Mucosa of descending colon (tissue), 3 donors: ENCODE measurements at regions not wholly inside any gene's neighbourhood (a gene's known extent, or its start where the extent isn't known, plus 50 kb on each side); places are given as distances from the start of the nearest gene placed in this dataset.

Experiments used
- ATAC-seq: fragments of 200-7000 bp; cut with Tn5 transposase; one replicate; pipeline ENCODE4 v1.9.1; 2020; ENCODE audit warnings: mild to moderate bottlenecking, moderate library complexity
- DNase-seq, 3 donors: peaks; one replicate each; pipeline ENCODE4 v3.0.0-alpha.2; 2020
- H3K36me3 ChIP-seq: fragments of 200-600 bp; one replicate; pipeline ENCODE4 v1.8.0; 2021; ENCODE audit warnings: low read depth, mild to moderate bottlenecking
- H3K4me1 ChIP-seq: fragments of 200-600 bp; one replicate; pipeline ENCODE4 v1.8.0; 2021; ENCODE audit warnings: low read depth, mild to moderate bottlenecking
- H3K4me3 ChIP-seq: fragments of 200-600 bp; one replicate; pipeline ENCODE4 v1.8.0; 2021; ENCODE audit warnings: mild to moderate bottlenecking
- H3K9me3 ChIP-seq: fragments of 200-600 bp; one replicate; pipeline ENCODE4 v1.8.0; 2021; ENCODE audit warnings: mild to moderate bottlenecking
- CTCF ChIP-seq: fragments of 200-600 bp; IDR thresholded peaks from one replicate; pipeline ENCODE4 v1.8.0; 2022; ENCODE audit warnings: antibody characterized with exemption, mild to moderate bottlenecking
- intact Hi-C, 2 donors: fragments of 100-400 bp; cut with DNase I in 1 of 2; cut with micrococcal nuclease in 1 of 2; formaldehyde crosslinking; loops; one replicate each; pipeline versions ENCODE4 v1.11.0 to v1.11.1; 2022; cut with DNase I, micrococcal nuclease
- donor health status: DM: no; HTN: no; CAD: no; lungs with moderate emphysema.
- donor health status: DM: no; HTN: no; CAD: no.
- donor health status: DM: no; HTN: yes; CAD: no.

- DNase-seq (no peak), ATAC-seq (no peak)
- TF ChIP-seq CTCF = no peak
- no peaks in the 10 kb centered on the region for H3K9me3 ChIP-seq
- H3K4me3 ChIP-seq = no peak overlapping the region
- intact Hi-C loops = no loop called here
- H3K36me3 ChIP-seq = no peaks in the 10 kb centered on the region
- H3K4me1 ChIP-seq = no peaks in the 10 kb centered on the region
Observed at GRCh38 chrY:7961811-7962210, 1050.3 kb upstream of the AMELY start.

GRCh38 chrY:7957773-7958172 is 1046.2 kb upstream of the AMELY start:
- Histone ChIP-seq H3K4me1 (no peaks in the 10 kb centered on the region), H3K4me3 (no peak overlapping the region), H3K9me3 (no peaks in the 10 kb centered on the region), H3K36me3 (no peaks in the 10 kb centered on the region)
- no peak for TF ChIP-seq CTCF
- intact Hi-C loops = no loop called here
- DNase-seq (peak in 1 of 3 donors; percentile 8), ATAC-seq (no peak)

- no peak for TF ChIP-seq CTCF
- no peak for ATAC-seq
Observed at GRCh38 chrY:7951187-7951852, 1039.8 kb upstream of the AMELY start.

GRCh38 chrY:7944135-7944534 is 1032.6 kb upstream of the AMELY start:
- Histone ChIP-seq H3K4me1 (no peaks in the 10 kb centered on the region), H3K36me3 (no peaks in the 10 kb centered on the region), H3K4me3 (no peak overlapping the region), H3K9me3 (no peaks in the 10 kb centered on the region)
- intact Hi-C loops = no loop called here
- DNase-seq (no peak), ATAC-seq (no peak)
- TF ChIP-seq CTCF = no peak

More at GRCh38 chrY:7951187-7951852, 1039.8 kb upstream of the AMELY start:
- intact Hi-C loops = no loop called here
- Histone ChIP-seq H3K4me1 (no peaks in the 10 kb centered on the region), H3K4me3 (no peak overlapping the region), H3K36me3 (no peaks in the 10 kb centered on the region), H3K9me3 (no peaks in the 10 kb centered on the region)
- no peak for DNase-seq

- no peaks in the 10 kb centered on the region for H3K9me3 ChIP-seq
Observed at GRCh38 chrY:7942711-7943110, 1031.2 kb upstream of the AMELY start.

More at GRCh38 chrY:7942711-7943110, 1031.2 kb upstream of the AMELY start:
- TF ChIP-seq CTCF = no peak
- Histone ChIP-seq H3K4me1 (no peaks in the 10 kb centered on the region), H3K36me3 (no peaks in the 10 kb centered on the region), H3K4me3 (no peak overlapping the region)
- DNase-seq = no peak
- intact Hi-C loops = no loop called here
- no peak for ATAC-seq
